ENCODE measurements at regions not wholly inside any gene's neighbourhood (a gene's known extent, or its start where the extent isn't known, plus 50 kb on each side); places are given as distances from the start of the nearest gene placed in this dataset.

- no peak for TF ChIP-seq ARNT (IDR thresholded peaks at IDR 0.05)
- no peak for TF ChIP-seq ELF4 (IDR thresholded peaks at IDR 0.05)
- TF ChIP-seq BHLHE40 (IDR thresholded peaks at IDR 0.05; ENCODE audit: borderline replicate concordance): no peak
- no peak for TF ChIP-seq PKNOX1 (IDR thresholded peaks at IDR 0.05)
- TF ChIP-seq CTBP1 (IDR thresholded peaks at IDR 0.05; ENCODE audit: borderline replicate concordance): no peak
- no peak for TF ChIP-seq FOXK2 (IDR thresholded peaks at IDR 0.05)
- TF ChIP-seq HDGF (IDR thresholded peaks at IDR 0.05; ENCODE audit: borderline replicate concordance): no peak
Measured at GRCh38 chr11:107184986-107185385, 166.7 kb upstream of the GUCY1A2 start.

All from HEK293T (cell line).